Uterus (tissue), 3 donors: ENCODE measurements at regions not wholly inside any gene's neighbourhood (a gene's known extent, or its start where the extent isn't known, plus 50 kb on each side); places are given as distances from the start of the nearest gene placed in this dataset.

Source experiments
- DNase-seq, 2 donors: peaks; one replicate each; pipeline ENCODE4 v3.0.0-alpha.2; 2019 to 2020
- H3K27ac ChIP-seq, 2 donors: fragments of 200-600 bp; sonication (generic); 1 replicate in 1 of 2; 2 replicates in 1 of 2; pipeline ENCODE4 v1.5.1; 2016 to 2018
- H3K27me3 ChIP-seq, 2 donors: fragments of 200-600 bp; sonication (generic); one replicate each; pipeline ENCODE4 v1.5.1; 2018 to 2019; ENCODE audit warnings: control low read depth in 1 of 2
- H3K36me3 ChIP-seq, 2 donors: fragments of 200-600 bp; sonication (generic); one replicate each; pipeline ENCODE4 v1.5.1; 2019; ENCODE audit warnings: control low read depth in 1 of 2
- H3K4me1 ChIP-seq, 2 donors: fragments of 200-600 bp; sonication (generic); one replicate each; pipeline ENCODE4 v1.5.1; 2018 to 2019; ENCODE audit warnings: control low read depth in 1 of 2
- H3K4me3 ChIP-seq, 2 donors: fragments of 200-600 bp; sonication (generic); 1 replicate in 1 of 2; 2 replicates in 1 of 2; pipeline ENCODE4 v1.5.1; 2018 to 2019; ENCODE audit warnings: mild to moderate bottlenecking in 1 of 2
- H3K9me3 ChIP-seq, 2 donors: fragments of 200-600 bp; sonication (generic); one replicate each; pipeline ENCODE4 v1.5.1; 2019; ENCODE audit warnings: control low read depth in 1 of 2
- POLR2A ChIP-seq, 2 donors: fragments of 450-650 bp; IDR thresholded peaks; one replicate each; pipeline ENCODE4 v1.6.1; 2016; ENCODE audit warnings: antibody characterized with exemption in 2 of 2, mild to moderate bottlenecking in 1 of 2, moderate library complexity in 1 of 2
- intact Hi-C: fragments of 100-400 bp; cut with DNase I; formaldehyde crosslinking; loops from one replicate; pipeline ENCODE4 v1.15.1; 2023; ENCODE audit warnings: low total_unique reads
- TF ChIP-seq, protein P1 (sequence below), 4 experiments: fragments of 200-600 bp in 2 of 4; fragments of 450-650 bp in 2 of 4; sonication (generic) in 2 of 4; IDR thresholded peaks; one replicate each; pipeline ENCODE4 v1.5.1; 2016 to 2019; ENCODE audit warnings: antibody characterized with exemption in 4 of 4, mild to moderate bottlenecking in 2 of 4, moderate library complexity in 1 of 4
- donor health status: DM: yes; HTN: yes; CAD: no.

DNA sequence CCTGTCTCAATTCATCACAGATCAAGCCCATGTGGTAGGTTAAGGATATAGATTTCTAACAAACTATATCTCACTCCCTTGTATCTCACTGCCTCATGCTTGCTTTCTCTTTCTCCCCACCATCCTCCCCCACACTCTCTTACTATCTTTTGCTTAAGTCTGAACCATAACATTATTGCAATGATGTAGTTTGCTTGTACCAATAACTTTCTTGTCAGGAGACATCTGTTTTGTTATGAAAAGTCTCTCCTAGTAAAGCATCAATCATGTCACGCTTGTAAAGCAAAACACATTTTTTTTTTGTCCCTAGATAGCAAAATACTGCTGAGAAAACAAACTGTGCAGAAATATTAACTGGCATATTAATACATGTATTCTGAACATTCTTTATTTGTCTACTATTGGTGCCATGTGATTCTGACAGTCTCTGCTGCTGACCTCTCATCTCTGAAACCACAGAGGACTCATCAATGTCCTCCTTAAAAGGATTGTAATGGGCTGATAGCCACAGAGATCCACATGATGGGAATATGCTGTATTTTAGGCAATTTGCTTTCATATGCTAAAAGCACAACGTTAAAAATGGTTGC is 217.5 kb downstream of the VEGFC start:
- no peaks in the 10 kb centered on the region for H3K27me3 ChIP-seq
- H3K4me3 ChIP-seq, result no peak overlapping the region
- H3K36me3 ChIP-seq, result no peaks in the 10 kb centered on the region
- no peak overlapping the region for H3K27ac ChIP-seq
- DNase-seq, result no peak
- no peaks in the 10 kb centered on the region for H3K9me3 ChIP-seq
- no peak for TF ChIP-seq POLR2A (IDR thresholded peaks at IDR 0.05)
- TF ChIP-seq, protein P1, sequence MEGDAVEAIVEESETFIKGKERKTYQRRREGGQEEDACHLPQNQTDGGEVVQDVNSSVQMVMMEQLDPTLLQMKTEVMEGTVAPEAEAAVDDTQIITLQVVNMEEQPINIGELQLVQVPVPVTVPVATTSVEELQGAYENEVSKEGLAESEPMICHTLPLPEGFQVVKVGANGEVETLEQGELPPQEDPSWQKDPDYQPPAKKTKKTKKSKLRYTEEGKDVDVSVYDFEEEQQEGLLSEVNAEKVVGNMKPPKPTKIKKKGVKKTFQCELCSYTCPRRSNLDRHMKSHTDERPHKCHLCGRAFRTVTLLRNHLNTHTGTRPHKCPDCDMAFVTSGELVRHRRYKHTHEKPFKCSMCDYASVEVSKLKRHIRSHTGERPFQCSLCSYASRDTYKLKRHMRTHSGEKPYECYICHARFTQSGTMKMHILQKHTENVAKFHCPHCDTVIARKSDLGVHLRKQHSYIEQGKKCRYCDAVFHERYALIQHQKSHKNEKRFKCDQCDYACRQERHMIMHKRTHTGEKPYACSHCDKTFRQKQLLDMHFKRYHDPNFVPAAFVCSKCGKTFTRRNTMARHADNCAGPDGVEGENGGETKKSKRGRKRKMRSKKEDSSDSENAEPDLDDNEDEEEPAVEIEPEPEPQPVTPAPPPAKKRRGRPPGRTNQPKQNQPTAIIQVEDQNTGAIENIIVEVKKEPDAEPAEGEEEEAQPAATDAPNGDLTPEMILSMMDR (IDR thresholded peaks at IDR 0.05), result no peak
- no peaks in the 10 kb centered on the region for H3K4me1 ChIP-seq
- intact Hi-C loops, result no loop called here

- no peaks in the 10 kb centered on the region for H3K9me3 ChIP-seq
- H3K36me3 ChIP-seq, result no peaks in the 10 kb centered on the region
- H3K27me3 ChIP-seq, result no peaks in the 10 kb centered on the region
- intact Hi-C loops, result no loop called here
- no peaks in the 10 kb centered on the region for H3K4me1 ChIP-seq
- H3K4me3 ChIP-seq, result no peak overlapping the region
- no peak for DNase-seq
- TF ChIP-seq, protein P1 (IDR thresholded peaks at IDR 0.05), result no peak
- no peak for TF ChIP-seq POLR2A (IDR thresholded peaks at IDR 0.05)
- no peak overlapping the region for H3K27ac ChIP-seq
These were observed 213.5 kb downstream of the VEGFC start for GRCh38 chr4:176579226-176579625.

GRCh38 chr4:176583278-176583677 is 209.4 kb downstream of the VEGFC start:
- TF ChIP-seq, protein P1 (IDR thresholded peaks at IDR 0.05), result no peak
- TF ChIP-seq POLR2A (IDR thresholded peaks at IDR 0.05), result no peak
- intact Hi-C loops, result no loop called here
- Histone ChIP-seq H3K9me3 (no peaks in the 10 kb centered on the region), H3K4me1 (no peaks in the 10 kb centered on the region), H3K36me3 (no peaks in the 10 kb centered on the region), H3K27me3 (no peaks in the 10 kb centered on the region), H3K27ac (no peak overlapping the region), H3K4me3 (no peak overlapping the region)
- no peak for DNase-seq

- Histone ChIP-seq H3K4me1 (no peaks in the 10 kb centered on the region), H3K36me3 (no peaks in the 10 kb centered on the region), H3K27me3 (no peaks in the 10 kb centered on the region), H3K9me3 (no peaks in the 10 kb centered on the region), H3K27ac (no peak overlapping the region), H3K4me3 (no peak overlapping the region)
- intact Hi-C loops, result no loop called here
- TF ChIP-seq, protein P1 (IDR thresholded peaks at IDR 0.05), result no peak
- TF ChIP-seq POLR2A (IDR thresholded peaks at IDR 0.05), result no peak
- DNase-seq, result no peak
These were observed 208.6 kb downstream of the VEGFC start for GRCh38 chr4:176584031-176584606.

DNA sequence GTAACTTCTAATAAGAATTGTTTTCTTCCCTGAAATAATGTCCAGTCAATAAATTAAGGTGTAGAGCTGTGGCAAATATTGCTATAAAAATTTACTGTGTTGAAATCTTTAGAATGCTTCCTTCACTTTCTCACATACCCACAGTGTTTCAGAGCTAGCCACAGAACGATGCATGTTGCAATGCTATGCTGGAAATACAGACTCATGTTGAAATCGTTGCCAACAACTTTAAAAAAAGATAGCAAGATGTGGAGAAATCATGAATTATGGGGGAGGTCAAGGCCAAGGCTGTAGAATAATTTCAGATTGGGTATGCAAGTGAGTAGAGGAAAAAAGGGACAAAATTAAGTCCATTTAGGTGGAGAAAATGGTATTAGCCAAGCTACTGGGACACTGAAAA is 204.8 kb downstream of the VEGFC start:
- Histone ChIP-seq H3K36me3 (no peaks in the 10 kb centered on the region), H3K4me1 (no peaks in the 10 kb centered on the region)
- intact Hi-C loops, result no loop called here

More for the DNA sequence above, 204.8 kb downstream of the VEGFC start:
- H3K27ac ChIP-seq, result no peak overlapping the region
- no peaks in the 10 kb centered on the region for H3K27me3 ChIP-seq
- TF ChIP-seq, protein P1 (IDR thresholded peaks at IDR 0.05), result no peak
- no peak for TF ChIP-seq POLR2A (IDR thresholded peaks at IDR 0.05)
- H3K4me3 ChIP-seq, result no peak overlapping the region
- no peaks in the 10 kb centered on the region for H3K9me3 ChIP-seq
- peak in 1 of 2 donors; percentile 22 for DNase-seq
